PC-3 (cell line): ENCODE measurements at regions not wholly inside any gene's neighbourhood (a gene's known extent, or its start where the extent isn't known, plus 50 kb on each side); places are given as distances from the start of the nearest gene placed in this dataset.

Source experiments
- ATAC-seq: fragments of 200-7000 bp; cut with Tn5 transposase; 2 replicates; pipeline ENCODE4 v1.9.1; 2020; ENCODE audit warnings: mild to moderate bottlenecking, moderate library complexity
- BruUV-seq: library from RNA; stranded (reverse); fragments of 400-500 nt; replicated peaks from 2 replicates; lab custom pipeline; 2021; lab: Mats Ljungman, UMichigan
- CTCF ChIA-PET: fragments of 300-600 bp; sonication (Branson Sonifier 250); formaldehyde crosslinking; loops from one replicate; lab custom pipeline; 2022; ENCODE audit warnings: antibody characterized with exemption; lab: Charles Lee
- POLR2A ChIA-PET: fragments of 300-600 bp; sonication (Branson Sonifier 250); formaldehyde crosslinking; loops from one replicate; lab custom pipeline; 2022; ENCODE audit warnings: antibody characterized with exemption; ENCODE audit not compliant: unreplicated experiment; lab: Charles Lee
- DNase-seq: peaks from one replicate; pipeline ENCODE4 v3.0.0-alpha.2; 2015
- H2AFZ ChIP-seq: fragments of 300-600 bp; sonication (generic); 2 replicates; pipeline ENCODE4 v1.6.0; 2016; ENCODE audit warnings: antibody characterized with exemption, low read length
- H3F3A ChIP-seq: fragments of 300-600 bp; sonication (generic); one replicate; pipeline ENCODE4 v1.6.0; 2017; ENCODE audit warnings: antibody characterized with exemption, low read length, control low read depth, mild to moderate bottlenecking; ENCODE audit not compliant: unreplicated experiment
- H3K27ac ChIP-seq: fragments of 300-600 bp; sonication (generic); 2 replicates; pipeline ENCODE4 v1.5.1; 2016; ENCODE audit warnings: mild to moderate bottlenecking, low read length
- H3K27me3 ChIP-seq: fragments of 300-600 bp; sonication (generic); 2 replicates; pipeline ENCODE4 v1.6.1; 2016; ENCODE audit warnings: low read length, mixed read lengths
- H3K36me3 ChIP-seq: fragments of 300-600 bp; sonication (generic); 2 replicates; pipeline ENCODE4 v1.6.1; 2016; ENCODE audit warnings: low read depth, mixed run types, low read length, mixed read lengths
- H3K4me1 ChIP-seq: fragments of 300-600 bp; sonication (generic); 2 replicates; pipeline ENCODE4 v1.5.1; 2016; ENCODE audit warnings: low read length; ENCODE audit not compliant: insufficient read depth
- H3K4me2 ChIP-seq: fragments of 300-600 bp; sonication (generic); 2 replicates; pipeline ENCODE4 v1.6.0; 2016; ENCODE audit warnings: low read length
- H3K4me3 ChIP-seq: fragments of 300-600 bp; sonication (generic); 2 replicates; pipeline ENCODE4 v1.5.1; 2016; ENCODE audit warnings: mild to moderate bottlenecking, low read length, mixed read lengths
- H3K79me2 ChIP-seq: fragments of 300-600 bp; sonication (generic); 2 replicates; pipeline ENCODE4 v1.6.1; 2017; ENCODE audit warnings: low read length, mixed read lengths
- H3K9ac ChIP-seq: fragments of 300-600 bp; sonication (generic); 2 replicates; pipeline ENCODE4 v1.6.0; 2016; ENCODE audit warnings: mild to moderate bottlenecking, low read length
- H3K9me2 ChIP-seq: fragments of 300-600 bp; sonication (generic); replicated peaks from 2 replicates; pipeline ENCODE4 v1.6.1; 2016; ENCODE audit warnings: mixed run types, low read length, mixed read lengths
- H3K9me3 ChIP-seq: fragments of 300-600 bp; sonication (generic); 2 replicates; pipeline ENCODE4 v1.6.1; 2016; ENCODE audit warnings: low read length, mixed read lengths
- H4K20me1 ChIP-seq: fragments of 300-600 bp; sonication (generic); 2 replicates; pipeline ENCODE4 v1.6.1; 2016; ENCODE audit warnings: low read length, mixed read lengths
- CTCF ChIP-seq: fragments of 300-600 bp; sonication (generic); conservative IDR thresholded peaks from 2 replicates; pipeline ENCODE4 v1.5.1; 2017; ENCODE audit warnings: antibody characterized with exemption, low read depth, mild to moderate bottlenecking, low read length
- EZH2 ChIP-seq: fragments of 300-600 bp; sonication (generic); IDR thresholded peaks from one replicate; pipeline ENCODE4 v1.6.1; 2017; ENCODE audit warnings: antibody characterized with exemption, mild to moderate bottlenecking, low read length; ENCODE audit not compliant: unreplicated experiment
- EZH2phosphoT487 ChIP-seq: fragments of 300-600 bp; sonication (generic); IDR thresholded peaks from 2 replicates; pipeline ENCODE4 v1.6.1; 2018; ENCODE audit warnings: mild to moderate bottlenecking, antibody characterized with exemption, low read length, borderline replicate concordance
- intact Hi-C: fragments of 100-400 bp; cut with micrococcal nuclease; formaldehyde crosslinking; loops from 2 replicates; pipeline ENCODE4 v1.9.0; 2023

GRCh38 chr5:130337179-130337888 is 433.1 kb downstream of the CHSY3 start:
- no peaks in the 10 kb centered on the region for H3F3A ChIP-seq
- no peaks in the 10 kb centered on the region for H3K9me2 ChIP-seq
- no peaks in the 10 kb centered on the region for H3K27me3 ChIP-seq
- POLR2A ChIA-PET, result no interaction called here
- CTCF ChIA-PET, result no interaction called here
- no peak overlapping the region for H3K9ac ChIP-seq
- no peak for TF ChIP-seq EZH2
- TF ChIP-seq EZH2phosphoT487, result no peak
- TF ChIP-seq CTCF, result no peak
- H3K4me3 ChIP-seq, result no peak overlapping the region
- BruUV-seq, result no TSS peak
- H3K36me3 ChIP-seq, result no peaks in the 10 kb centered on the region
- H2AFZ ChIP-seq, result 0 out of 2 replicates have a peak overlapping the region, but pooled peaks have one; percentile 1
- peak; percentile 61 for DNase-seq
- H3K9me3 ChIP-seq, result no peaks in the 10 kb centered on the region
- peak; percentile 69 for ATAC-seq
- intact Hi-C loops, result no loop called here
- H3K79me2 ChIP-seq, result no peaks in the 10 kb centered on the region
- no peaks in the 10 kb centered on the region for H4K20me1 ChIP-seq
- peaks cover 27% of the 10 kb centered on the region for H3K4me1 ChIP-seq
- no peak overlapping the region for H3K27ac ChIP-seq
- peak overlapping the region; percentile 36; the same call in 1 of the 2 replicates for H3K4me2 ChIP-seq

GRCh38 chr5:130335117-130335516 is 430.9 kb downstream of the CHSY3 start:
- no peak overlapping the region for H3K4me3 ChIP-seq
- no peaks in the 10 kb centered on the region for H3K27me3 ChIP-seq
- no peak overlapping the region for H3K9ac ChIP-seq
- no peaks in the 10 kb centered on the region for H3K9me2 ChIP-seq
- no TSS peak for BruUV-seq
- DNase-seq (peak; percentile 11), ATAC-seq (no peak)
- H3K36me3 ChIP-seq, result no peaks in the 10 kb centered on the region
- peaks cover 27% of the 10 kb centered on the region for H3K4me1 ChIP-seq
- TF ChIP-seq CTCF, result no peak
- no peak for TF ChIP-seq EZH2
- TF ChIP-seq EZH2phosphoT487, result no peak
- no peaks in the 10 kb centered on the region for H4K20me1 ChIP-seq
- POLR2A ChIA-PET, result no interaction called here
- no peak overlapping the region for H3K4me2 ChIP-seq
- H3K9me3 ChIP-seq, result no peaks in the 10 kb centered on the region
- no peak overlapping the region for H2AFZ ChIP-seq
- H3F3A ChIP-seq, result no peaks in the 10 kb centered on the region
- no peaks in the 10 kb centered on the region for H3K79me2 ChIP-seq
- intact Hi-C loops, result no loop called here
- CTCF ChIA-PET, result no interaction called here
- no peak overlapping the region for H3K27ac ChIP-seq

- DNase-seq (peak; percentile 83), ATAC-seq (peak; percentile 97)
- ChIA-PET CTCF (no interaction called here), POLR2A (no interaction called here)
- H3K4me3 ChIP-seq, result no peak overlapping the region
- intact Hi-C loops, result no loop called here
- H3F3A ChIP-seq, result no peaks in the 10 kb centered on the region
- H4K20me1 ChIP-seq, result no peaks in the 10 kb centered on the region
- peak overlapping the region; percentile 39 for H3K27ac ChIP-seq
- peaks cover 27% of the 10 kb centered on the region for H3K4me1 ChIP-seq
- no peaks in the 10 kb centered on the region for H3K36me3 ChIP-seq
- H3K9me2 ChIP-seq, result no peaks in the 10 kb centered on the region
- TF ChIP-seq EZH2, result no peak
- no peak for TF ChIP-seq EZH2phosphoT487
- TF ChIP-seq CTCF, result no peak
- no peak overlapping the region for H3K9ac ChIP-seq
- no peaks in the 10 kb centered on the region for H3K27me3 ChIP-seq
- H3K79me2 ChIP-seq, result no peaks in the 10 kb centered on the region
- no TSS peak for BruUV-seq
- no peaks in the 10 kb centered on the region for H3K9me3 ChIP-seq
- H2AFZ ChIP-seq, result no peak overlapping the region
- no peak overlapping the region; the same call in 1 of the 2 replicates for H3K4me2 ChIP-seq
These were observed 428.8 kb downstream of the CHSY3 start for GRCh38 chr5:130333089-130333488.
